HuH-7 (cell line): ENCODE measurements at regions not wholly inside any gene's neighbourhood (a gene's known extent, or its start where the extent isn't known, plus 50 kb on each side); places are given as distances from the start of the nearest gene placed in this dataset.
A peak's percentile ranks its signal among the peaks of the same experiment; 100 is the strongest.

Experiments used
- DNase-seq: peaks from one replicate; pipeline ENCODE4 v3.0.0; 2011; ENCODE audit warnings: low spot score

DNA sequence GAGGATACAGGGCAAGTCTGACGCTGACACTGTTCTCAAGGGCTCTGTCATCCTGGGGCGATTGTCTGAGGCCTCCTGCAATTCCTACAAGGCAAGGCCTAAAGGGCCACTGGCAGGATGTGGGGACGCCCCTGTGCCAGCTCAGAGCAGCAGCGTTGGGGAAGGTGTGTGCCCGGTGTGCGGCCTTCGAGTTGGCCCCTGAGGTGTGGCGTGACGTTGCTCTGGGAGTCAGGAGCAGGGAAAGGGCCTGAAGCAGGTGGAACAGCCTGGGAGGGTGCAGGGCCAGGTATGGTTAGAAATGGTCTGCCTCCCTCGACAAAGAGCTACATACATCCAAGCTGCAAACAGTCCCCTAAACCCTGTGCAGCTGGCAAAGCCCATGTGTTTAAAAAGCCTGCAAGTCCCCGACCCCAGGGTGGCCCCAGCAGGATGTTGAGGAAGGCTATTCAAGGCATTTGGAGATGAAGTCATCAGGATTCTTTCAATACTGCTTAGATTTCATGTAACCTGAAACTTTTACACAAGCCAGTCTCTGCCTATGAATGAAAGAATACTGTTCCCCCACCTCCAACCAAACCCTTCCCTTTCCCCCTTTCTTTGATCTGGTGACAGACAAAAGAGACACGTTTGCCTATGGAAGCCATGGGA, 142.5 kb upstream of the TNS3 start:
- peak; percentile 28 for DNase-seq

DNA sequence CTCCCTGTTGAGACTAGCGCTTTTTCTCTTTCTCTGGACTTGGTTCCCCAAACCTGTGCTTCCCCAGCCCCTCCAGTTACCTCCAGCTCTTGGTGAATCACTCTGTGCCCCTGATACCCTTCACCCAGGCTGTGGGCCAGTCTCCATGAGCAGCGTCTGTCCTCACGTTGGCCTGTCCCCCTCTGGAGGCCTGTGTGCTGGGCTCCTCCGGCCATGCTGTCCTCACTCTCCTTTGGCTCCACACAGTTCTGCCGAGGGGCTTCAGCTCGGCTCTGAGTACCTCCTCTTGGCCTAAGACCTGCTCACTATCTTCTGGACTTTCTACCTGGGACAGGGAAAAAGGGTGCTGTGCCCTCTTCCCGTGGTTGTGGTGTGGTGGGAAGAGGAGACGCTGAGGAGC, 140.2 kb upstream of the TNS3 start:
- no peak for DNase-seq

DNA sequence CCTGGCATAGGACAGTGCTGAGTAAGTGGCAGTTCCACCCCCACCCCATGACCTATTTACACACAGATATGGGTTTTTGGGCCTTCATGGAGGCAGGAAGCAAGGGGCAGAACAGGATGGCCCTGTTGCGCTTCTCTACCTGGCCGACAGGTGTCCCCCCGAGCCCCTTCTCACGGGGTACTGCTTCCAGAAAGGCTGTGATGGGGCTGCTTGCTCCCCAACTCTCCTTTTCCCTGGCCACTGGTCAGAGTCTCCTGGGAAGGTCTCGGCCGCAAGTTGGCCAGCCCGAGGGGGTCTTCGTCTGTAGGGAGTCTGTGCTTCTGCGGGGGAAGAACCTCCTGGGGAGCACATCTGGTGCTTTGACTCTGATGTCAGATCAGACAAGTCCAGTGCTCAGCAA, 139.8 kb upstream of the TNS3 start:
- no peak for DNase-seq

DNA sequence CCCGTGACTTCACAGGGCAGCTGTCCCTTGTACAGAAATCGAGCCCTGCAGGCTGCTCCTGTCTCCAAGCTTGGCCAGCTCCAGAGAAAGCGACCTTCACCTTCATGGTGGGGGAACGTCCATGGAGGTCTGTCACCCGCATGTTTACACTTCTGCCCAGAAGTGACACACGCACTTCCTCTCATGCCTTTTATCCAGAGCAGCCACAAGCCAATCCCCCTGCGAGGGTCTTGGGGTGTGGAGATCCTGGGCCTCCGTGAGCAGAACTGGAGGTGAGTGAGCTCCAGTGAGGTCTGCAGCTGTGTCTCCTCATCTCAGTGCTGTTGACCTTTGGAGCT, 139.0 kb upstream of the TNS3 start:
- DNase-seq = no peak

DNA sequence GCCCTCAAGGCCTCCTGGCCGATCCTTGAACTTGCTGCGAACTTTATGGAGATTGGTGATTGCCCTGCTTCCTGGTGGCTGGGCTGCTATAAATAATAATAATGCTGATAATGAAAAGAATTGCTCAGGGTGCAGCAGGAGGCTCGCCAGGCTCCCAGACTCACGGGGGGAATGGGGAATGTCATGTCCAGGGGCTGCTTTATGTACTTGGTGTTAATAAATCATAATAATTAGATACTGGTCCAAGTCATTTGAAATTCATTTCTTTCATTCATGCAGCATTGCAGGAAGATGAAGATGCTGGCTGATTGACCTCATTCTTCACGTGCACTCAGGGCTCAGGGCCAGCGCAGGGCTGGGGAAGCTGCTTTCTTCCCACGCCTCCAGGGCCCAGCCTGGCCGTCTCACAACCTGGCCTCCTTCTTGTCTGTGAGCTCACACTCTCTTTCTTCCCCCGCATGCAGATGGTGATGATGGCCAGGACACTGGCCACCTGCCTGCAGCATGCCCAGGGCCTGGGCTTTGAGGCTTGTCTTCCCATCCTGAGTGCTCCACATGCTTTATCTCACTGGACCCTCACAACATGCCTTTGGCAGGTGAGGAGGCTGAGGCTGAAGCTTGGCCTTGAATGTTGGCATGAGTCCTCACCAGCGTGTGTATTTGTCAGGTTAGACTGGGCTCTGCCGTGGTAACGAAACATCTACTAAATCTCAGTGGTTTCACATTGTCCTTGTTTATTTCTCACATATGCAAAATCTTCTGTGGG, 138.4 kb upstream of the TNS3 start:
- DNase-seq = no peak

DNA sequence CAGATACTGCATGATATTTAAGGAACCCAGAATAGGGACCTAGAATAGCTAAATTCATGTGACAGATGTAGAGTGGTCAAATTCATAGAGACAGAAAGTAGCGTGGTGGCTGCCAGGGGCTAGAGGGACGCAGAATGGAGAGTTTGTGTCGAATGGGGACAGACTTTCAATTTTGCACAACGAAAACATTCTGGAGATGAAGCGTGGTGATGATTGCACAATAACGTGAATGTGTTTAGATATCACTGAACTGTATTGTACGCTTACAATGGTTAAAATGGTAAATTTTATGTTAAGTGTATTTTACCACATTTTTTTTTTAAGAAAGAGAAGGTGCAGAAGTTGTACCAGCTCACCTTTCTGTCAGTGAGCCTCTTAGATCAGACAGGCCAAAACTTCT, 137.8 kb upstream of the TNS3 start:
- no peak for DNase-seq

DNA sequence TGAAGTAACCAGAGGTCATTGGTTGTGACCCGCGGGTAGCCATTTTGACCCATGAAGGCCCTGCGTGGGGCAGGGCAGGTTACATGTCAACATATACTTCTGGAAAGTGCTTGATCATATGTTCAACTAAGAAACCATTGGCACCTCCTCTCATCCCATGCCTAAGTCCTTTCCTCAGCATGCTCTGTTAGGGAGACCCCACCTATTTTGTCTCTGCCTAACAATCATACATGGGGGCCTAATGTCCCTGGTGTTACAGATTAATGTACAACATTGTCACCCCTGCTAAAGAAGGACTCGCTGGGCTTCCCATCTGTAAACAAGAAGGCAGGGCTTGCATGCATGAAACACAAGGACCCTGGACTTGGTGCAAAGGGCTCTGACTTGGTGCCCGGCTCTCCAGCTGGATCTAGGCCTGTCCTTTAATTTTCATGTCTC, 133.7 kb upstream of the TNS3 start:
- no peak for DNase-seq

DNA sequence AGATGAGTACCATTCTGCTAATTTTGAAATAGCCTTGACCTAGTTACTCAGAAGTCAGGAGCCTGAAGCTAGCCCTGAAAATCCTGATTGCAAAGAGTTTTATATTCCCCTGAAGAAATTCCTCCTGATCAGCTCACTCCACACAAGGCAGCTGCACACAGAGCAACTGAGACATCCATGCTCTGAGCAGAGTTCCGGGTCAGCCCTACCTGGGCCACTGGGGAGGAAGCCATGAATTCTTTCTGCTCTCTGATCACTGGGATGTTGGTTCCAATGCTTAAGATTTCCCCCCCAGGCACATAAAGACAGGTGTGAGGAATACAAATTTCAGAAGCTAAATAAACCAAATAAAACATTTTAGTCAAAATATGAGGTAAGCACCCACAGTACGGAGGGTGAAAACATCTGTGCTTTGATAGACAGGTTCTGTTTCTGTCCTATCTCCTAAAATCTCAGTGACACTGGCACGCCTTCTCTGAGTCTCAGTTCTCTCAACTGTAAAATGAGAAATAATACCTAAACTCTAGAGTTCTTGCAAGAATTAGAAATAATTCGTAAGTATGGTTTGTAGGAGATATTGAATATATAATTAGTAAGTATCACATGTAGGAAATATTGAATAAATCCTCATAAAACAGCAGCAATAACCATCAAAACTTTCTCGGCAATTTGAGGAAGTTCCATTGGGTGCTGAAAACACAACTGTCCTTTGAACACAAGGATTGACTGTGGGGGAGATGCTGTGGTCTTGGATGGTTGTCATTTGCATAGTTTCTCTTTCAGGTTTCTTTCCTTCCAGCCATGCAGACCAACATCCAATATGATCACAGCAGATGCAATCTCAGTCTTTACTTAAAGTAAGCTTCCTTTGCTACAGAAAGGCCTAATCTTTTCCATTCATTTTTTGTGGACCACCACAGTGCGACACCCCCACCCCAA, 133.0 kb upstream of the TNS3 start:
- DNase-seq = no peak

DNA sequence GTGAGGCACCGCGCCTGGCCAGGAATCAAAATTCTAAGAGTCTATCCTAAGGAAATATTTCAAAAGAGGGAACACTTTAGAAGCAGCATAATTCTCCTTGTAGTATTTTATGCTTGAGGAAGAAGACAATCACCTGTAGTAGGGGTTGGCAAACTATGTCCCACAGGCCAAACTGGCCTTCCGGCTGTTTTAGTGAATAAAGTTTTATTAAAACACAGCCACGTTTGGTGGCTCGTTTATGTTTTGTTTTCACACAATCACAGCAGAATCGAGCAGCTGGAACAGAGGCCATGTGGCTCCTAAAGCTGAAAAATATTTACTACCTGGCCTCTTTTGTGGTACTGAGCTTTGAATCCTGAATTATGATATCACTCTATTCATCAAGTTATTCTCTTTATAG, 131.7 kb upstream of the TNS3 start:
- DNase-seq = no peak

DNA sequence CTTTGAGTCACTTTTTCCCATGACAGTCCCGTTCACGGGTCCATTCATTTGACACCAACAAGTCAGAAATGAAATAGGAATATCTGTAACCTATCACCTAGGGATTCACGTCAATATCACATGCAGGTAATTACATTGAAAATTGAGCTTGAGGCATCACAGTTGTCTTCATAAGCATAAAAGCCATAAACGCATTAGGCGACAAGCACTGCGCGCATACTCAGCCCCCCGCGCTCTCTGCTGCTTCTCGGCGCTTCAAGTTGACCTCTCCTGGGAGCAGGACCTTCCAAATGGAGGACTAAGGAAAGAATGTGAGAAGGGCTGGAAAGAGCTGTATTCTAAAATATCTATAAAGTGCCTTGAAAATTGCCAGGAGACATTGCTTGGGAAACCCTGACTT, 130.5 kb upstream of the TNS3 start:
- DNase-seq = no peak

DNA sequence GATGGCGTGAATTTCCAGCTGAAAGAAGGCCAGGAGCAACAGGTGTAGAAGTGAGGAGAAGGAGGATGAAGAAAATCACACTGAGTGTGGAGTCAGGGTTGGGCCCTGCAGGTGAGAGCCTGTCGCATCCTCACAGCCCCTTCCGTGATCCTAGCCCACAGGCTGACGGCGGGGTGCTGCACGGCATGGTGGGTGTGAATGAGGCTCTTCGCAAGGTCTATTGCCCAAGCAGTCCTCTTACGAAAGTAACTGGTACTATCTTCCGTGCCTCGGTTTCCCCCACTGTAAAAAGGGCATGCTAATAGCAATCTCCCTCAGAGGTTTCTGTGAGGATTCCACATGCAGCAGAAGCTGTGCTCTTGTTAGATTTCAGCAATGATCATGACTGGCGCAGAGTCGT, 129.9 kb upstream of the TNS3 start:
- DNase-seq = no peak

DNA sequence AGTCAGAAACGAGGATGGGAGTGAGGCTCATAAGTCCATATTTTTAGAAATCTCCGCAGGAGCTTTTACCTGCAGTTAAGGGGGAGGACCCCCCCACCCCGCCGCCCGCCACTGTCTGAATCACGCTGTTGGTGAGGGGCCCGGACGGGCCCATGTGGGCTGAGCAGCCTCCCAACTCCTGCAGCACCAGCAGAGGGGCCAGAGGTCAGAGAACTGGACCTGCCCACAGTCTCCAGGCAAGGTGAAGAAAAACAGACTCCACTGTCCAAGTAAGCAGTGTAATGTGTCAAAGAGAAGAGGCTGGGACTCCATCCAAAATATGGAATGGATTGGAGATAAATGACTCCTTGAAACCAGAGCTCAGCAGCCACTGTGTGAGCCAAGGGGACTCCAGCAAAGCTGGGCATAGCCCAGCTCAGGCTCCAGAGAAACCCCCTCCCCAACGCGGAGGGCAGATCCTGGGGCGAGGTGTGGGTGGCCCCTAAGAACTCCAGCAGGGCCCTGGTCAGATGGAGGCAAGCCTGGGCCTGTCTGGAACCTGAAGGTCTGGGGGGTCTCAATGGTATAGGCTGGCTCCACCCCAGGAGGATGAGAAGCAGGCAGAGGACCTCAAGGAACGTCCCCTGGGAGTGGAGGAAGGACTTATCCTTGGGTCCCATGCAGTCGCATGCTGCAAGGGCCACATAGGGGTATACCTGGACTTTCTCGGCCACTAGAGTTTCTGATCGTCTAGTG, 128.5 kb upstream of the TNS3 start:
- DNase-seq = no peak

DNA sequence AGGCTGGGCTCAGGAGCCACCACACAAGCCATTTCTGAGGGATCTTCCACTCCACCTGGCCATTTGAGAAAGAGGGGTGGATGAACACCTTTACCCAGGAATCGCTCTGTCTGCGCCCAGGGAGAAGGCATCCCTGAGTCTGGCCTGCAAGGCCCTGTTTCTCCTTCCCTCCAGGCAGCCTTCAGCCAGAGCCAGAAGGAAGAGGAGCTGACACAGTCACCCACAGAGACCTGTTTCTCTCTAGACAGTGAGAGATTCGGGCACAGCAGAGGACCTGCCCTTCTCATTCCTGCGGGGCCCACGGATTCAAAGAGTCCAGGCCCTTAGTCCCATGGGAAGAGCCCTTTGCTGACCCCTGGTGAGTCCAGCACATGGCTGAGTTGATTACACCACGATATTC, 127.5 kb upstream of the TNS3 start:
- DNase-seq = no peak

DNA sequence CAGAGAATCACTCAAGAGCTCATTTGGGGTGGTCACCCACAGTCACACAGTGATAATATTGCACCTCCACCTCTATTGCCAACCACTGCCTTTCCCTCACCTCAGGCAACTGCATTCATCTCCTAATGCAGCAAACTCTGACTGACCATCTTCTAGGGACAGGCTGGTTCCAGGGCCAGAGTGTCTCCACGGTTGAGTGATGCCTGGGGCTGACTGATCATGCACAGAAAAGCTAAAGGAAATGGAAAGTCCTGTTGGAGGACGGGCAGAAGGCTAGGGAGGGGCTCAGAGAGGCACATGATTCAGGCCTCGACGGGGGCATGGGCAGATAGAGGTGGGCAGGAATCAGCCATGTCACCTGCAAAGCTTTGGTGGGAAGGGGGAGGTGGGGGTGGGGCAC, 127.1 kb upstream of the TNS3 start:
- no peak for DNase-seq

DNA sequence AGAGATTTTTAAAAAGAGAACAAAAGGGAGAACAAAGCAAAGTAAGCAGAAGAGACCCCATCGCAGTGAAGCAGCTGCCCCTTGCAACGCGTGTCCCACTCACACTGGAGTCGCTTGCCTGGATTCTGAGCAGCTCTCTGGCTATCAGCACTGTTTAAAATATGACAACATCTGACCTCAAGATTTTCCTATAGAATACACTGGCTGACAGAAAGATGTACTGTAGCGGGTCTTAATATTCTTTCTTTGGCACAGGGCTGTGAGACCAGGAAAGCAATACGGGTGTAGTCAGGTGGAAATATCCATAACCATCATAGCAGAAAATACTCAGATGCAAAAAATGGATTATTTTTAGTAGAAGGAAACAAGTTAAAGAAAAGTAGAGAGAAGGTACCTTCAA, 125.7 kb upstream of the TNS3 start:
- no peak for DNase-seq

DNA sequence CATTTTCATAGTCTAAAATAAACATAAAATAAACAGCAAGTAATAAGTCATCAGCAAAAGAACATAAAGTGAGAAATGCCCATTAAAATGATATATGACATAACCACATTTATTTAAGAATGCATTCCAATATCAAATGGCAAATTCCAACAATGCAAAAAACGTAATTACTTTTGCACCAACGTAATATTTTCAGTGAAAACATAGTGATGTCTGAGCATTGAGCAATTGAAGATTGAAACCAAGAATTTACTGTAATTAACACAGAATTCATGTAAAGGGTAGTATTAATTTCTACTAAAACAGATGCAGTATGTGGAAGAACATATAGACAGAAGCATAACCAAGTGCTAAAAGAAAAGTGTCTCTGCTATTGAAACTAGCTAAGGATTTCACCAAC, 123.0 kb upstream of the TNS3 start:
- DNase-seq = no peak

DNA sequence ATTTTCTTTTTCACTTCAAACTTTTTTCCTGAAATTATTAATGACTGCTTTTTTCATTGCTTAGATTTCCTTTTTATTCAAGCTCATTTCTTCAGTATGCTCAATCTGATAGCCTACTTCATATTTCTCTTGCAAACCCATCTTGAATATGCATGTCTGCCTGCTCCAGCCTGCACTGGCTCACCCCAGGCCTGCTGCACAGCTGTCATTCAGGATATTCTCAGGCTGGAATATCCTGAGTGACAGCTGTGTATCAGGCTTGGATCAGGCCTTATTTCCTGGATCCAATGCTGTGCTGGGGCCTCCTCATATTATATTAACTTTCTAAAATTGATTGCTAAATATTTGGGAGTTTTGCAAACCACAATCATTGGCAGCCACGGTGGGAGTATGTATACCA, 120.2 kb upstream of the TNS3 start:
- no peak for DNase-seq

DNA sequence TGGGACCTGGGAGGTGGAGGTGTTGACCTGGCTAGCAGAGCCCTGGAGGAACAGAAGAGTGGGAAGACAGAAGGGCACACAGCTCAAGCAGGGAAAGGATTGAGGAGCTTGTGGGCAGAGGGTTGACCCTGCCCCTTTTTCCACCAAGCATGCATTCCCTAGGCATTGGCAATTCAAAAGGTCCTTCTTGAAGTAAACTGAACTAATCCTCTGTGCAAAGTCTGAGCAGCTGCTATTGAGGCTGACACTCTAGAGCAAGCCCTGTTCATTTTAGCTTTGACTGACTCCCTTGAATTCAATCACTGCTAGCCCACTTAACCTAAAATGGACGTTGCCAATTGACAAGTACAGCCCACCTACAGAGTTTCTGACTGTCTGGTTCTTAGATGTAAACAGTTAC, 116.5 kb upstream of the TNS3 start:
- no peak for DNase-seq

DNA sequence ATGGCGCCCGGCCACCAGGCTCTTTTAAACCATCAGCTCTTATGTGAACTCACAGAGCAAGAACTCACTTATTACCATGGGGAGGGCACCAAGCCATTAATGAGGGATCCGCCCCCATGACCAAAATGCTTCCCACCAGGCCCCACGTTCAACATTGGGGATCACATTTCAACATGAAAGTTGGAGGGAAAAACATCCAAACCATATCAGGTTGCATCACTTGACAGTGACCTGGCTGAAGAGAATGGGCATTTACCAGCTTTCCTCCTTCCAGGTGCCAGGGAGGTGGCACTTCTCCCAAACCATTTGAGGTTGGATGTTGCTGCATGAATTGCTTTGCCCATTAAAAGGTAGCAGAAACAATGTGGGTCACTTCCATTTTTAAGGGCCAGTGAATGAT, 115.6 kb upstream of the TNS3 start:
- DNase-seq = no peak

DNA sequence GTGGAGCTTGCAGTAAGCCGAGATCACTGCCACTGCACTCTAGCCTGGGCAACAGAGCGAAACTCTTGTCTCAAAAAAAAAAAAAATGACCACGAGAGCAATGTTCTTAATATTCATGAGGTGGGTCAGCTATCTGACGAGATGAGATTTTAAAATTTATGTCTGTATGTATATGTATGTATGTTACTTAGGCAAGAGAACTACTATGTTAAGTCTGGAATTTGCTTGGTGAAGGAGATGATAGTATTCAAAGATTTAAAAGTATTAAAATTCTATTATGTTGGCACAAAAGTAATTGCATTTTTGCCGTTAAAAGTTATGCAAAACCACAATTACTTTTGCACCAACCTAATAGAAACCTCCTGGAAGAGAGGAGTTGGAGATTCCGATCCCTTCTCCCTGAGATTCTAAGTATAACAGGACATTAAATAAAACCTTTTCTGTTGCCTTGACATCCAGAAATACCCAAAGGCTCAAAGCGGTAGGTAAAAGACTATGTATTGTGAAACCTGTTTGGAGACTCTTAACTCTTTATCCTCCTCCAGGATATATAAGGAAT, 114.3 kb upstream of the TNS3 start:
- no peak for DNase-seq

DNA sequence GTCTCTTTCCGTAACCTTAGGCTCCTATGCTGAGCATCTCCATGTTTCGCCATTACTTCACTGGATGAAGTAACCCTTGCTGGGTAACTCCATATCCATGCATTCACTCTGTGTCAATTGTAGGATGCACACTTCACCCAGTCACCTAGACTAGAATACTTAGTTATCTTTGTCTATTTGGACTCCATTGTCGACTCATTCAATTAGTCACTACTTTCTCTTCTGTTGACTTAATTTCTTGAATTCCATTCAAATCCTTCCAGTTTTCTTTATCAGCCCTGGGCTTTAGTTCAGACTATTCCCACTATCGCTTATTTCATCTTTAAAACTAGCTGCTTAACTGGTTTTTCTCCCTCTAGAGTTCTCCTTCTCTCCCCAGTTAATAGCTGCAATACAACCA, 111.3 kb upstream of the TNS3 start:
- no peak for DNase-seq

DNA sequence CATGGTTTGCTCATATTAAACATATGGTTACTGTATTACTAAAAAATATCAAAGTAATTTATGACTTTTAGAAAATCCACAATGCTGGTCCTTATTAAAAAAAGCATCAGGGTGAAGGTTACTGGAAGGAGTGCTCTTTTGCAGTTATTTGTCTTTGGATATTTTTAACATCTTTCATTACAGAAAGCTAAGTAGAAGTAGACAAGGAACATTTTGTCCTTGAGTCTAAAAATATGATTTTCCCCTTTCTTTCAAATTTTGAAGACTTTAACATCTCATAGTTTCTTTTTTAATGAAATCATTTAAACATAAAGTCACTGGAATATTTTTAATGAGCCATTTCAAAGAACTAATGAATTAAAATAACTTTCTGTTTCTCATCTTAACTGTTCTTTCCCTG, 110.1 kb upstream of the TNS3 start:
- DNase-seq = no peak
